ENCODE measurements at regions not wholly inside any gene's neighbourhood (a gene's known extent, or its start where the extent isn't known, plus 50 kb on each side); places are given as distances from the start of the nearest gene placed in this dataset.

- Histone ChIP-seq H4K20me1 (ENCODE audit: insufficient read depth, poor library complexity, severe bottlenecking) (no peaks in the 10 kb centered on the region), H3K9me2 (replicated peaks; ENCODE audit: insufficient read depth) (no peaks in the 10 kb centered on the region), H3K4me3 (no peak overlapping the region), H3K27ac (no peak overlapping the region), H3K27me3 (no peaks in the 10 kb centered on the region), H3K4me1 (ENCODE audit: insufficient read depth) (peaks cover 35% of the 10 kb centered on the region), H3K4me2 (no peak overlapping the region), H3K9me3 (ENCODE audit: low read depth) (no peaks in the 10 kb centered on the region), H2AFZ (no peak overlapping the region), H3K36me3 (replicated peaks; ENCODE audit: insufficient read depth, low read depth) (no peaks in the 10 kb centered on the region), H3K79me2 (no peaks in the 10 kb centered on the region)
- no peak for DNase-seq (ENCODE audit: low spot score)
- 85% methylated on average over 7 of the region's 7 CpGs for WGBS (ENCODE audit: low lambda C conversion rate, missing lambda C conversion rate)
- TF ChIP-seq EZH2 (IDR thresholded peaks at IDR 0.05; ENCODE audit: borderline replicate concordance), result no peak
- no peak for TF ChIP-seq EZH2phosphoT487 (IDR thresholded peaks at IDR 0.05; ENCODE audit: low read depth, severe bottlenecking, unreplicated experiment)
- TF ChIP-seq CTCF (IDR thresholded peaks at IDR 0.05; ENCODE audit: poor library complexity), result no peak
Measured at GRCh38 chr3:14286887-14287500, 108.4 kb downstream of the LSM3 start.

GRCh38 chr3:14288177-14288788 is 109.7 kb downstream of the LSM3 start:
- H3K79me2 ChIP-seq, result no peaks in the 10 kb centered on the region
- no peaks in the 10 kb centered on the region for H3K36me3 ChIP-seq (replicated peaks; ENCODE audit: insufficient read depth, low read depth)
- H3K27me3 ChIP-seq, result no peaks in the 10 kb centered on the region
- 94% methylated on average over 2 of the region's 2 CpGs for WGBS (ENCODE audit: low lambda C conversion rate, missing lambda C conversion rate)
- no peaks in the 10 kb centered on the region for H4K20me1 ChIP-seq (ENCODE audit: insufficient read depth, poor library complexity, severe bottlenecking)
- no peaks in the 10 kb centered on the region for H3K9me3 ChIP-seq (ENCODE audit: low read depth)
- H3K4me2 ChIP-seq, result peak overlapping the region; percentile 30
- H3K27ac ChIP-seq, result peak overlapping the region; percentile 69
- H3K9me2 ChIP-seq (replicated peaks; ENCODE audit: insufficient read depth), result no peaks in the 10 kb centered on the region
- peaks cover 35% of the 10 kb centered on the region for H3K4me1 ChIP-seq (ENCODE audit: insufficient read depth)
- TF ChIP-seq EZH2phosphoT487 (IDR thresholded peaks at IDR 0.05; ENCODE audit: low read depth, severe bottlenecking, unreplicated experiment) (no peak), CTCF (IDR thresholded peaks at IDR 0.05; ENCODE audit: poor library complexity) (no peak), EZH2 (IDR thresholded peaks at IDR 0.05; ENCODE audit: borderline replicate concordance) (no peak)
- H2AFZ ChIP-seq, result no peak overlapping the region
- DNase-seq (ENCODE audit: low spot score), result no peak
- no peak overlapping the region for H3K4me3 ChIP-seq

- Histone ChIP-seq H3K4me1 (ENCODE audit: insufficient read depth) (peaks cover 35% of the 10 kb centered on the region), H3K36me3 (replicated peaks; ENCODE audit: insufficient read depth, low read depth) (no peaks in the 10 kb centered on the region), H3K27ac (peak overlapping the region; percentile 69), H3K27me3 (no peaks in the 10 kb centered on the region), H2AFZ (no peak overlapping the region), H3K4me3 (no peak overlapping the region), H3K9me2 (replicated peaks; ENCODE audit: insufficient read depth) (no peaks in the 10 kb centered on the region), H3K4me2 (peak overlapping the region; percentile 30), H4K20me1 (ENCODE audit: insufficient read depth, poor library complexity, severe bottlenecking) (no peaks in the 10 kb centered on the region), H3K79me2 (no peaks in the 10 kb centered on the region), H3K9me3 (ENCODE audit: low read depth) (no peaks in the 10 kb centered on the region)
- no peak for TF ChIP-seq CTCF (IDR thresholded peaks at IDR 0.05; ENCODE audit: poor library complexity)
- no peak for TF ChIP-seq EZH2phosphoT487 (IDR thresholded peaks at IDR 0.05; ENCODE audit: low read depth, severe bottlenecking, unreplicated experiment)
- TF ChIP-seq EZH2 (IDR thresholded peaks at IDR 0.05; ENCODE audit: borderline replicate concordance), result no peak
- WGBS (ENCODE audit: low lambda C conversion rate, missing lambda C conversion rate), result 65% methylated on average over 5 of the region's 5 CpGs
- no peak for DNase-seq (ENCODE audit: low spot score)
Measured at GRCh38 chr3:14288833-14289451, 110.3 kb downstream of the LSM3 start.
